ENCODE measurements at regions not wholly inside any gene's neighbourhood (a gene's known extent, or its start where the extent isn't known, plus 50 kb on each side); places are given as distances from the start of the nearest gene placed in this dataset.

- TF ChIP-seq, protein P1, sequence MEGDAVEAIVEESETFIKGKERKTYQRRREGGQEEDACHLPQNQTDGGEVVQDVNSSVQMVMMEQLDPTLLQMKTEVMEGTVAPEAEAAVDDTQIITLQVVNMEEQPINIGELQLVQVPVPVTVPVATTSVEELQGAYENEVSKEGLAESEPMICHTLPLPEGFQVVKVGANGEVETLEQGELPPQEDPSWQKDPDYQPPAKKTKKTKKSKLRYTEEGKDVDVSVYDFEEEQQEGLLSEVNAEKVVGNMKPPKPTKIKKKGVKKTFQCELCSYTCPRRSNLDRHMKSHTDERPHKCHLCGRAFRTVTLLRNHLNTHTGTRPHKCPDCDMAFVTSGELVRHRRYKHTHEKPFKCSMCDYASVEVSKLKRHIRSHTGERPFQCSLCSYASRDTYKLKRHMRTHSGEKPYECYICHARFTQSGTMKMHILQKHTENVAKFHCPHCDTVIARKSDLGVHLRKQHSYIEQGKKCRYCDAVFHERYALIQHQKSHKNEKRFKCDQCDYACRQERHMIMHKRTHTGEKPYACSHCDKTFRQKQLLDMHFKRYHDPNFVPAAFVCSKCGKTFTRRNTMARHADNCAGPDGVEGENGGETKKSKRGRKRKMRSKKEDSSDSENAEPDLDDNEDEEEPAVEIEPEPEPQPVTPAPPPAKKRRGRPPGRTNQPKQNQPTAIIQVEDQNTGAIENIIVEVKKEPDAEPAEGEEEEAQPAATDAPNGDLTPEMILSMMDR (IDR thresholded peaks at IDR 0.05) = no peak
- TF ChIP-seq EP300 (IDR thresholded peaks at IDR 0.05) (no peak), POLR2A (IDR thresholded peaks at IDR 0.05) (no peak)
Measured at GRCh38 chr10:93221171-93221496, 147.4 kb downstream of the CYP26A1 start.

Measured in tibial nerve (tissue), 4 donors.